Retina (tissue), 1 donor: ENCODE measurements at regions not wholly inside any gene's neighbourhood (a gene's known extent, or its start where the extent isn't known, plus 50 kb on each side); places are given as distances from the start of the nearest gene placed in this dataset.

Experiments used
- DNase-seq: peaks from one replicate; pipeline ENCODE4 v3.0.0-alpha.2; 2016

DNA sequence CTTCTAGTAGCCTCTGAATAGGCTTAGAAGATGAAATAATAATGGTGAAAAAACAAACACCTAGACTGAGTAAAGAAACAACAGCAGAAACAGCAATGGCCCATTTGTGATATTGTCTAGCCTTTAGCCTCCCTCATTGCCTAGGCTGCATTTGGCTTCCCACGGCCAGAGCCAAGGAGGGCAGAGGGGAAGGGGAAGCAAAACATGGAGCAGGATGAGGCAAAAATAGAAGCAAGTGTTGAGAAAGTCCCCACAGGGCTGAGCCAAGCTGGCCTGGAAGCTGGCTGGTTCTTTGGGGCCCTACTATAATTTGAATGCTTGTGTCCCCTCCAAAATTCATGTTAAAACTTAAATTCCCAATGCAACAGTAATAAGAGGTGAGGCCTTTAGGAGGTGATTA lies 60.2 kb upstream of the KSR1 start:
- DNase-seq = no peak

DNA sequence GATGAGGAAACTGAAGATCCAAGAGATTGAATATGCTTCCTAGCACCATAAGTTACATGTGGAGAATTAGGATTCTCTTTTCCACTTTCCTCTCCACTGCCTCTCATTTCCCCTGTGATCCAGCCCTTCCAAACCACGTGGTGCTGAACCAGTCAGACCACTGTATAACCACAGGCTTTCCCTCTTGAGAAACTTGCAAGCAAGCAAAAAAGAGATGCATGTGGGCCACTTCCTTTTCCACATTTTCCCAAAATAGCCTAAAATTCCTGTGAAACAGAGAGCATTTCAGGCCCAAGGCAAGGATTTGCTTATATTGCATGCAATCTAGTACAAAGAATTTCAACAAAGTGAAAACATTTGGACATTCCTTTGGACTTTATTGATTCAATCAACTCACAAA lies 59.3 kb upstream of the KSR1 start:
- DNase-seq = no peak

DNA sequence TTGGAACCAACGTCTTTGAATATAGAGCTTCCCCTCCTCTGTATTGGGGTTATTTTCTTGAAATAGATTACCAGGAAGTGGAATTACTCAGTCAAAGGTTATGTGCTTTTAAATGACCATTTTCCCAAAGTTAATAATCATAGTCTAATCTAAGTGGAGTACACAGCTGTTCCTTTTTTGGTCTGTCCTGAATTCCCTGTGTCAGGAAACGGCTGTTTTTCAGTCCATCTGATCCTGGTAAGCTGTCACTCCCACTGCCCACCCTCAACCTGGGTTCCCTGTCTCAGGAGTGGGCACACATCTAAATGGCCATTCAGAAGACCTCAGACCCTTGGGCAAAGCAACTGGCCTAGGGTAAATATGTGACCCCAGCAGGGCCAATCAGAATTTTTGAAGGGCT lies 57.6 kb upstream of the KSR1 start:
- DNase-seq = no peak

- DNase-seq = no peak
Observed at GRCh38 chr17:27400991-27401390, 55.3 kb upstream of the KSR1 start.

- DNase-seq = no peak
Observed at GRCh38 chr17:27402943-27403342, 53.3 kb upstream of the KSR1 start.

- no peak for DNase-seq
Observed at GRCh38 chr17:27403480-27404005, 52.7 kb upstream of the KSR1 start.

DNA sequence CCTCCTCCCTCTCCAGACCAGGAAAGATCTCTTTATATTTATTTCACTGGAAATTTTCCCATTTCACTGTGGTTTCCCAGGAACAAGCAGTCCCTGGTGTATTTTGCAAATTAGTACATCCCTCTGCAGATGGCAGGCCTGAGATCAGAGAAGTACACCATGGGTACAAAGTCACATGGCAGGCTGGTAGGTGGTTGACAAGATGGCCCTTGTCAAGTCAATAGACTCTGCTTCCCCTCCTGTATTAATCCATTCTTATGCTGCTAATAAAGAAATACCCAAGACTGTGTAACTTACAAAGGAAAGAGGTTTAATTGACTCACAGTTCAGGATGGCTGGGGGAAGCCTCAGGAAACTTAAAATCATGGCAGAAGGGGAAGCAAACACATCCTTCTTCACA lies 51.6 kb upstream of the KSR1 start:
- DNase-seq = no peak
